ENCODE measurements at regions not wholly inside any gene's neighbourhood (a gene's known extent, or its start where the extent isn't known, plus 50 kb on each side); places are given as distances from the start of the nearest gene placed in this dataset.
"Not testable (repeated sequence)": the region's sequence is repeated elsewhere in the genome, so short reads cannot be mapped to it uniquely, and the experiment has no call there.

DNA sequence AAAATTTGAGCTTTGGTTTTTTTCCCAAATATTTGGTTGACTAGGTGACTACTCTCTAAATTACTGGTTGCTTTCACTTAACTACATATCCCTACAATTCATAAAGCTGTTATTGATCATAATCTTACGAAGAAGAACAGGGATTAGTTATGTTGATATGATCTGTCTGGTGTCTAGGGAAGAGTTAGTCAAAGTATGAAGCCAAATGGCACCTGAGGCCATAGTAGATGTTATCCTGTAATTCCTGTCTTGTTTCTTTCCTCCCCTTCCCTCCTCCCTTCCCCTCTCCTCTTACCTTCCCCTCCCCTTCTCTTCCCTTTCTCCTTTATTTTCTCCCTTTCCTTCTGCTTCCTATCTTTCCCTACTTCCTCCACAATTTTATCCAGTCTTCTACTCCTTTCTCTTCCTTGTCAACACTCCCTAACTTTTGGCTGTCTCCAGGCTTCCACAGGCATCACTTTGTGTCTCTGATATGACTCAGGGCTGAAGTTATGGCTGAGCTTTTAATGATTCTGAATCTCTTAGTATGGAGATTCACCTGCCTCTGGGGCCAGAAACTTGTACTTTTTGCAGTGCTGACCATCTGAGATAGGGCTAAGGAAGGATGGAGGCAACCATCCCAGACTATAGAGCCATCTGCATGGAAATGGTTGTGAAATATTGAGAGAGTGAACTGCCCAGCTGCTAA lies 149.9 kb upstream of the TCF4 start:
- DNase-seq: no peak

DNA sequence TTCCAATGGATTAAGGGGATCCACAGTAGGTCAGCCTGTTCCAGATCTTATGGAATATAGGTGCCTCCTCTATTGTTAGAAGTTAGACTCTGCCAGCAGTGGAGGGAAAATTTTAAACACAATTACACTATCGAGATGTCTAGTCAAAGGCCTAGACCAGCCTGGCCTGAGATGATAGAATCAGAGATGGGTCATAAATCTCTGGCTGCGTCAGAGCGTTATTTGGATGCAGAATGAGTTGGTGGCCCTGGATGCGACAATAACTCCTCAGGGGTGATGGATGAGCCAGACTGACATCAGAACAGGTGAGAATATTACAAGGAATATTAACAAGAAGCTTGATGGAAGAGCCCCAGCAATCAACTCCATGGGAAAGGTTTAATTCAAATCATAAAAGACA lies 149.3 kb upstream of the TCF4 start:
- DNase-seq: no peak

DNA sequence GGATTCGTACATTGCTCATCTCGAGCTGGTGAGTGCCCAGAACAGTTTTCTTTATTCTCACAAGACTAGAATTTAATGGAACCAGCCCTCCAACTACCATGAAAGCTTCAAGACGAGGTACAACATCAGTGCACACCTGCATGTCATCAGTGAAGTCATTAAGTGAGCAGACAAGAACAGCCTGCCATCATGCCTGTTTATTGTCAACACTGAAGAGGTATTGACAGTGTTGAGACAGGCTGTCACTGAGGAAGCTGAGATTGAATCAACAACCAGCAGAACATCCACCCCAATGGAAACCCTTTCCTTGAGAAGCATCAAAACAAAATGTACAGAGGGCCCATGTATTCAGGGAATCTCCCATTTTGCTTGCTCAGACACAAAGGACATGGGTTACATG lies 148.0 kb upstream of the TCF4 start:
- no peak for DNase-seq

DNA sequence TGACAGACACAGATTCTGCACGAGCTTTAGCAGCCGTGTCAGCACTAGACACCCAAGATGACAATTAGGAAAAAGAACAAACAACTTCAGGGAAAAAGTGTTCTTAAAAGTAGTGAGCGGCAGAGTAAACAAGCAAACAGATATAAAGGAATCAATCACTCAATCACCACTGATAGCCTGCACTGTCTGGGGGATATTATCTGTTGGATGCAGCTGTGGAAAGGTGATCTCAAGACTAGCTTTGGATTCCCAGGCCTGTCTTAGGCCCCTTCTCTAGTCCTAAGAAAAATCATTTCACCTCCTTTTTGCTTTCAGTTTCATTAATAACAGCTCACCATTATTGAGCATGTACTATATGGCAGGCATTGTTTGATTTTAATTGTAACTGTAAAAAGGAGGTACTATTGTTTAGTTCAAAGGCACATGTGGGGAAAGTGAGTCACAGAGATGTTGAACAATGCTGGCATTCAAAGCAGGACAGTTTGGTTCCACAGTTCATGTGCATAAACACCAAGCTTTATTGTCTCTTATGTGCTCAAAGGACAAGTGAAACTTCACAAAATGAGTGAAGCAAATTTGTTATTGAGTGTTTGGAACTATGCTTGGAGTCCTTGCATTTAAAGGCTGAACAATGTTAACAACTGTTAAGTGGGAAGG lies 147.3 kb upstream of the TCF4 start:
- no peak for DNase-seq

DNA sequence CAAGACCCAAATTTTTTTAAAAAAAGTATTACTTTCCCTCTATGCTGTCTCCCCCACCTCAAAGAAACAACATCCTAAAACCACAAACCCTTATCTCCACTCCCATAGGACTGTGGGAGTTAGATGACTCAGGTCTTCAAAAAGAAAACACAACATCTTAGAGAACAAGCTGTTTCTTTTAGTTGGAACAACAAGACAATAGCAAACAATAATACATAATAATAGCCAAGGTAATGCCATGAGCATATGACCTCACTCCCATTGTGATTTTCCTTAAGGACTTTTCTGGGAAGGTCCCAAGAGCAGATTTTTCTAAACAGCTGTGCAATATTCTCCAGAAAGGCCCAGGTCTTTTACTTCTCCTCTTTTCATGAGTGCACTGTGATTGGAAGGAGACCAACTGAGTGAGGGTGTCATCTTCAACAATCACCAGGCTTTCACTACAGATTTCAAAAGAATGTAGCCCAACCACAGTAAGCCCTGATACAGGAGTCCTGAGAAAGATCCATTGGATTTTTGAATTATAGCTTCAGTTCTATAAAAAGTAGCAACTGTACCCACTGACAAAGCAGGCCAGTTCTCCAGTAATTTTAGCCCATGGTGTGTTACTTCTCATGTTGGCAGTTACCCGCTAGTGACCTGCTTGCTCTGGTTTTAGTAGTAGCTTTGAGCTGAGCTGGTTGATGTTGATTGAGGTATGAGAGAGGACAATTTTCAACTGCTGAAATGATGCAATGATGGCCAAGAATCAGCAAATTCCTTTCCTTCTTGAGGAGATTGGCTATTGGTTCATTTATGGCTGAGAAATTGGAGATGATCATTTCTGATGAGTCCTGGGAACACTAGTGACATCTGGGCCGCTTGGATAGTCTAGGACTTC lies 144.5 kb upstream of the TCF4 start:
- peak in 1 of 3 donors; percentile 20 for DNase-seq

DNA sequence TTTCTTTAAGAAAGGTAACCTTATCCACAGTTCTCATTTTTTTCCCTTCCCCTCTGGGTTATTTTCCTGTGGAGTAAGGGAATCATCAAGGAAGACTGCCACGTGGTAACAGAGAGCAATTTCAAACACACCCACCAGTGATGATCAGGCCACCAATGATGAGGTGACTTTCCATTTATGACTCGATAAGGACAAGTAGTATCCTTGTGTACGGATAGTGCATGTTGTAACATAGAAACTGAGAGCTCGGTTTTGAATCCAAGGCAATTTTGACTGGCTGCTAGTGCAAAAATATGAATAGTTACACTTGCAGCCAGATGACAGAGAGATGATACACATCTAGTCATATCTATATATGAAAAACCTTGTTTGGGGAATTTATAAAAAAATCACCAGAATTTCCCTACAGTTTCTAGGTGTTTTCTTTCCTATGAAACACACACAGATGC lies 143.6 kb upstream of the TCF4 start:
- DNase-seq: no peak

DNA sequence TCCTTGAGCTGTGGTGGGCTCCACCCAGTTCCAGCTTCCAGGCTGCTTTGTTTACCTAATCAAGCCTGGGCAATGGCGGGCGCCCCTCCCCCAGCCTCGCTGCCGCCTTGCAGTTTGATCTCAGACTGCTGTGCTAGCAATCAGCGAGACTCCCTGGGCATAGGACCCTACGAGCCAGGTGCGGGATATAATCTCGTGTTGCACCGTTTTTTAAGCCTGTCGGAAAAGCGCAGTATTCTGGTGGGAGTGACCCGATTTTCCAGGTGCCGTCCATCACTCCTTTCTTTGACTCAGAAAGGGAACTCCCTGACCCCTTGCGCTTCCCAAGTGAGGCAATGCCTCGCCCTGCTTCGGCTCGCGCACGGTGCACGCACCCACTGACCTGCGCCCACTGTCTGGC lies 133.0 kb upstream of the TCF4 start:
- DNase-seq: not testable (repeated sequence)

DNA sequence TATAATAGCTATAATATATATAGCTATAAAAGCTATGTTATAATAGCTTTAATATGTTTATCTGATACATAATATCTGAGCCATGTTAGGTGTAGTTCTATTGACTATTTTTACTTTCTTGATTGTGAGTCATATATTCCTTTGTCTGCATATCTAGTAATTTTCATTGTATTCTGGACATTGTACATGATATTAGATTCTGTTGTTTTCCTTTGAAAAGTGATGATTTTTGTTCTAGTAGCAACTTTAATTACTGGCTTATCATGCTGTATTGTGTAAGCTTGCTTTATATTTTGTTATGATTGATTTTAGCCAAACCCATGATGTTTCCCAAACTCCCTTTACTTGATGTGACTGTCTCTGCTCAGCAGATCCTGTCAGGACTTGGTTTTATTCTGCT lies 125.7 kb upstream of the TCF4 start:
- no peak for DNase-seq

DNA sequence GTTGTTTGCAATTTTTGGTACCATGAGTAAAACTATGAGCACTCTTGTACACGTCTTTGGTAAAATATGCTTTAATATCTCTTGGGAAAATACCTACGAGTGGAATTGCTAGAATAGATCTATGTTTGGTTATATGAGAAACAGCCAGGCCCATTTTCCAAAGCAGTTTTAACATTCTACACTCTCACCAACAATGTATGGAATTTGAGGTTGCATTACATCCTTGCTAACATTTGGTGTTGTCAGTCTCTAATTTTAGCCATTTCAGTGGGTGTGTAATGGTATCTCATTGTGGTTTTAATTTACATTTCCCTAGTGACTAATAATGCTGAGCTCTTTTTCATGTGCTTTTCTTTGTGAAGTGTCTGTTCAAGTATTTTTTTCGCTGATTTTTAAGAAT lies 118.9 kb upstream of the TCF4 start:
- peak; percentile 10 to 91 (median 12) for DNase-seq

DNA sequence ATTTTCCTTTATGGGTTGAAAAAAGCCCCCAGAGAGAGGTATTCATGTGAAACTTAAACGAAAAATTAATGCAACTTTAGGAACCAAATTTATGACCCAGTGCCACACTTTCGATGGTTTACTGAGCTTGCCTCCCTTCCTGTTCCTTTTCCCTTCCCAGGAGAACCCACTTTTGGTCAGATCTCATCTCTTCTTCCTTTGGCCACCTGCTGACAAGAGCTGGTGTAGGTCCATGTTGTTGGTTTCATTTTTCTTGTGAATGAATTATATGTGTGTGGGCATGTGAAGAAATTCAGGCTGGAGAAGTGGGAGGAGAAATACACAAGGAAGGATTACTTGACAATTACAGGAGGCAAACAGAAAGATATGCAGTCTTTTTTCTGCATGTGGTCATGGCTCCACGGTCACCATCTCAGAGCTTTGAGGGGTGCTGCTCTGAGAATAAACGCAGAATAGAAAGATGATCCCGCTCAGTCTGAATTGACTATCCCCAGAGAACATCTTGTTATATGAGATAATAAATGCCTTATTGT lies 111.3 kb upstream of the TCF4 start:
- peak in 1 of 3 donors; percentile 15 for DNase-seq

DNA sequence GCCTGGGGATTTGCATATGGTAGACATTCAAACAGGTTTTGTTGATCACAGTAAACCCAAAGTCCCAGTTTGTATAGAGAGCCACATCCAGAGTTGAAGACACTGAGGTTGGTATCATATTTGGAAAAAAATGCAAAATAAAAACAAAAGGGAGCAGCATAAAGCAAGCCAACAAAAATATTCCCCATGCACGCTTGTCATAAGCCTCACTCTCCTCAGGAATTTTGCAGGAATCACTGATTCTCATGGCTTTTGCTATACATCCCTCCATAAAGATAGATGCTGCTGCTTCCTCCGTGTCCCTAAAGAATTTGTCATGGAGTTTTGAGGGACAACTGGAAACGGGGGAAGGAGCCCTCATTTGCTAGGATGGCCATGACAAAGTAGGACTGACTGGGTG lies 108.8 kb upstream of the TCF4 start:
- DNase-seq: no peak

DNA sequence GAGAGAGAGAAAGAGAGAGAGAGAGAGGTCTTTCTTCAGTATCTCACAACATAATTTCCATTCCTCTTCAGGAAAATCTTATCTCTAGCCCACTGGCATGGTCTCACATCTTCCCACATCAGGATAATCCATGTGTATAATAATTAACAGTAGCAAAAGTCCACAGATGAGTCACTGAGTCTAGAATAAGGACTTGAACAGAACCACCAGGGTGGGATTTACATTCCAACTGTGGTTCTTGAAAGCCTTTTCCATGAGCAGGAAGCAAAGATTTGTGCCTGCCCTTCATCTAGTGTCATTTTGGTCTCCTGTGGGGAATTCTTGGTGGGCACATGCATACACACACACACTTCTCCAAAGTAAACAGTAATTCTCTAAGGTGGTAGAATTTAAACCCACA lies 107.1 kb upstream of the TCF4 start:
- no peak for DNase-seq

DNA sequence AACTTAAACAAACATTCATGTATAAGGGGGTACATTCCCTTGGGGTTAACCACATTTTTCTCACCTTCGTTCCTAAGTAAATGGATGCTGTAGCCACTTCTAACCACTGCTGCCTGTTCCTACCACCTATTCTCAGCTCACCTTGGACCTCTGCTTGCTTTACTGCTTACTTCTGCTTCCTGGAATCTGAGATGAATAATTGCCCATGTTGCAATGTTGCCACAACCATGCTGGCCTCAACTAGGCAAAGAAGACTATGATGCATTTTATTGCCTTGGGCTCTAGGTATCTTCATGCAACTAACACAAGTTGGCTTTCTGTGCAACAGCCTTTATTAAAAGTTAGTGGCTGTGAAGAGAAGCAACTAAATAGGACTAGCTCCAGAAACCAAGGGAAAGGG lies 106.3 kb upstream of the TCF4 start:
- no peak for DNase-seq

DNA sequence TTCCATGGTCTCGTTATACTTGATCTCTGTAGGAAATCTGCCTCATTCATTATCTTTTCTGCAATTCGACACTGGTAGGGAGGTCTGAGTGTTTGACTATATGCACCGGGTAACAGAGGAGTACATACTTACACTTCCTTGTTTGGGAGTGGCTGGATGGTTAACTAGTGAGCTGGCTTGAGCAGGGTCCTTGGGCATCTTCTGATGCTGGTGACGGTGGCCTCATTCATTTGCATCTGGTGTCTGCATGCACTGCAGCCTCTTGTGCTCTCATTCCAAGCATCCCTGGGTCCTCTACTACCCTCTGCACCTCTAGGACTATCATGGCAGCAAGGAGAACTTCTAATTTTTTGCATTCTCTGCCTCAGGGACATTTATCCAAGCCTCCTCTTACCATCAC lies 100.0 kb upstream of the TCF4 start:
- no peak for DNase-seq

DNA sequence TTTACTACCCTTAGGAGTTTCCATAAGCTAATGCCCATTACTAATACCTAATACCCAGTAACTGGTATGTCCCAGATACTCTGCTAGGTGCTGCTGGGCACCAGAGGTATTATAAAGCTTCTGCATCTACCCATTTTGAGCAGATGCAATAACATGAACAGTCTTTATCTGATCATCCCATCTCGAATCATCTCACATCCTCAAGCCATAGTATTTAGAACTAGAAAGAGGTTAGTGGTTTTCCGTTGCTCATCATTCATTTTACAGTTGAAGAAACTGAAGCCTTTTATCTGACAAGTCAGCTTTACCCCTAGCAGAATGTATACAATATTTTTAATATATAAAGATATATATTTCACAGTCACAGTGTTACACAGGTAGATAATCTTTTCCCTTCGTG lies 99.1 kb upstream of the TCF4 start:
- no peak for DNase-seq

DNA sequence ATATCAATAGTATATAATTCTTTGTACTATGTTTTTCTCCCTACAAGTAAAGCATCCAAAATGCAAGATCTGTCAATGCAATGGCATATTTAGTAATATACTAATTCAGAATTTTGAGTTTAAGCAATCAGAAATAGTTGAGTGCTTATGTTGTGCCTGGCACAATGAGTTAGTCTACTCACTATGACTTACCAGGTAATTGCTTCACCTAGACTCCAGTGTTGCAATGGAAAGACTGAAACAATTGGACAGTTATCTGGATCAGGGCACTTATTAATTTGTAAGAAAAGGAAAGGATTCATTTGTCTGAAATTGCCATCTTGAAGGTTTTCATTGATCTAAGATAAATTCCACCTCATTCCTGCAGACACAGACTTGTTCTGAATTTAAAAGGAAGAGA lies 97.6 kb upstream of the TCF4 start:
- no peak for DNase-seq

DNA sequence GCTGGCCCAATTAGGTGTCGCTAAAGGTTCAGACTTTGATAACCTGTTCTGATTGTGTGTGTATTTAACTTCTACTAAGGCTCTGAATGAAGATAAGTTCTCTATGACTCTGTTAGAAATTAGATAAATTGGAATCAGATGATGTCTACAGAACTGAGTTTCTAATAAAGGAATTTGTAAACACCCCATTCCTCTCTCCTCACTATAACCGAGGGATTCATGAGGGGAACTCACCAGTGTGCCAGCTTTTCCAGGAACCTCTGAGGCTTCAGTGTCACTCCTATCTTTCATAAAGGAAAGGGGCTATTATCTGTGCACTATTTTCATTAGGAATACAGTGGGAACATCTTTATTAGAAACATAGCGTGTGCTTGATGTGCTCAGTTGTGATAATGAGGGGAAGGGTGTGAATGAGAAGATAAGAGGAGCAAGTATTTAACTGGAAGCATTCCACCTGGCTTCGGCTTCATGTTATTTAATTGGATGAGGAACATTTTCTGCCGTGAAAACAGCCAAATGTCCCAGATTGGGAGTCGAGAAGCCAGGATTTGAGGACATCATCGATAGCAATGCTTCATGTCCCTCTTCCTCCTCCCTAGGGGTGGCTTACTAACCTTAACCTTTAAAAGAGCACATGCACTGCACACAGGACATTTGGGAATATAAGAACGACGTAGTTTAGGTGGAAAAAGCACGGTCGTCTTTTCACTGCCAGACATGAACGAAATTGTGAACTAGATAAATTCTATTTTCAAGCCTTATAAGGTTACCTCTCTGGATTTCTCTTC lies 84.8 kb upstream of the TCF4 start:
- DNase-seq: peak in 1 of 3 donors; percentile 20

DNA sequence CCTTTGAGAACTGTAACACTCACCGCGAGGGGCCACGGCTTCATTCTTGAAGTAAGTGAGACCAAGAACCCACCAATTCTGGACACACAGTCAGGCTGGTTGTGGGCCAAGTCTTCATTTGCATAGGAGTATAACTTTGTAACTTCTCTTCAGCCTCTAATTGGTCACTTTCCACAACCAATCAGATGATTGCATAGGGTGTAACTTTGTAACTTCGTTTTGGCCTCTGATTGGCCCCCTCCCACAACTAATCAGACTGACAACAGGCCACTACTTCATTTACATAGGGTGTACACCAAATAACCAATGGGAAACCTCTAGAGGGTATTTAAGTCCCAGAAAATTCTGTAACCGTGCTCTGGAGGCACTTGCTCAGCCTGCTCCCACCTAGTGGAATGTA lies 77.5 kb upstream of the TCF4 start:
- DNase-seq: no peak

DNA sequence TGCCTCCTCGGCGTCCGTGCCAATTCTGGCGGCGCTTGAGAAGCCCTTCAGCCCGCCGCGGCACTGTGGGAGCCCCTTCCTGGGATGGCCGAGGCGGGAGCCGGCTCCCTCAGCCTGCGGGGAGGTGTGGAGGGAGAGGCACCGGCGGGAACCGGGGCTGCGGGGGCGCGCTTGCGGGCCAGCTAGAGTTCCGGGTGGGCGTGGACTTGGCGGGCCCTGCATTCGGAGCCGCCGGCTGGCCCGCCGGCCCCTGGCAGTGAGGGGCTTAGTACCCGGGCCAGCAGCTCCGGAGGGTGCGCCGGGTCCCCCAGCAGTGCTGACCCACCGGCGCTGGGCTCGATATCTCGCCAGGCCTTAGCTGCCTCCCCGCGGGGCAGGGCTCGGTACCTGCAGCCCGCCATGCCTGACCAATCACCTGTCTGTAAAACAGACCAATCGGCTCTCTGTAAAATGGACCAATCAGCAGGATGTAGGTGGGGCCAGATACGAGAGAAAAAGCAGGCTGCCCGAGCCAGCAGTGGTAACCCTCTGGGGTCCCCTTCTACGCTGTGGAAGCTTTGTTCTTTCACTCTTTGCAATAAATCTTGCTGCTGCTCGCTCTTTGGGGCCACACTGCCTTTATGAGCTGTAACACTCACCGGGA lies 76.9 kb upstream of the TCF4 start:
- DNase-seq: not testable (repeated sequence)

DNA sequence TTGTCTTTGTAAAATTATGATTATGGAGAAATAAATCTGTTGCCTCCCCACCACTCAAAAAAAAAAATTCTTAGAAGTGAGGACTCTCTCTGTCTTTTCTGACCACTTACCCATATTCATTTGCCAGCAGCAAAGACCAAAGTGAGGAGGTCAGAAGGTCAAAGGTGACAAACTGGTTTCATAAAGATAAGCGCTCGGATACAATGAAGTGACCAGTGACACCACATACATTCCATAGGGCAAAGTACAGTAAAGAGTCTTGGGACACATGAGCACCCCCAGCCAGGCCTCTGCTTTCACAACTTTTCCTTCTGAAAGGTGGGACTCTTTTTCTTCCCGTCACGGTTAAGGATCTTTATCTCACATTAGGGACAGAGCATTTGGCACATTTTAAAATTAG lies 75.9 kb upstream of the TCF4 start:
- DNase-seq: no peak

DNA sequence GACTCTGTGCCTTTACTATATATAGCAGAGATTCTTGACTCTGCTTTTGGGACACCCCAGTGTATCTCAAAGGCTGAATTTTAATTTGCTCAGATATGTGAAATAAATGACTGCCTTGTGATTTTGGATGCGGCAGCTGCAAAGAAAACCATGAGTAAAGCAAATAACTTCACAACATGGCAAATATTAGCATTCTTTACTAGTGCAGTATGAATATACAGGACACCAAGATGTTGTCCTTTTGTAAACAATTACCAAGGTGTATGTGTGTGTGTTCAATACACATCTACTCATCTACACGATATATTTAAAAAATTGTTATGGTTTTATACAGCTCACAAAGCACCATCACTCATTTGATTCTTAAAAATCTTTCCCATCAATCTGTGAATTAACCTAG lies 70.6 kb upstream of the TCF4 start:
- no peak for DNase-seq

All from muscle of back (tissue), 3 donors.